ENCODE measurements at regions not wholly inside any gene's neighbourhood (a gene's known extent, or its start where the extent isn't known, plus 50 kb on each side); places are given as distances from the start of the nearest gene placed in this dataset.

GRCh38 chr12:114226241-114226928, 179.6 kb downstream of the TBX5 start:
- no peak for TF ChIP-seq POLR2A (IDR thresholded peaks at IDR 0.05)
- TF ChIP-seq, protein P1, sequence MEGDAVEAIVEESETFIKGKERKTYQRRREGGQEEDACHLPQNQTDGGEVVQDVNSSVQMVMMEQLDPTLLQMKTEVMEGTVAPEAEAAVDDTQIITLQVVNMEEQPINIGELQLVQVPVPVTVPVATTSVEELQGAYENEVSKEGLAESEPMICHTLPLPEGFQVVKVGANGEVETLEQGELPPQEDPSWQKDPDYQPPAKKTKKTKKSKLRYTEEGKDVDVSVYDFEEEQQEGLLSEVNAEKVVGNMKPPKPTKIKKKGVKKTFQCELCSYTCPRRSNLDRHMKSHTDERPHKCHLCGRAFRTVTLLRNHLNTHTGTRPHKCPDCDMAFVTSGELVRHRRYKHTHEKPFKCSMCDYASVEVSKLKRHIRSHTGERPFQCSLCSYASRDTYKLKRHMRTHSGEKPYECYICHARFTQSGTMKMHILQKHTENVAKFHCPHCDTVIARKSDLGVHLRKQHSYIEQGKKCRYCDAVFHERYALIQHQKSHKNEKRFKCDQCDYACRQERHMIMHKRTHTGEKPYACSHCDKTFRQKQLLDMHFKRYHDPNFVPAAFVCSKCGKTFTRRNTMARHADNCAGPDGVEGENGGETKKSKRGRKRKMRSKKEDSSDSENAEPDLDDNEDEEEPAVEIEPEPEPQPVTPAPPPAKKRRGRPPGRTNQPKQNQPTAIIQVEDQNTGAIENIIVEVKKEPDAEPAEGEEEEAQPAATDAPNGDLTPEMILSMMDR (IDR thresholded peaks at IDR 0.05) = no peak

Data from body of pancreas (tissue), 4 donors.